Esophagus muscularis mucosa (tissue), 4 donors: ENCODE measurements at regions not wholly inside any gene's neighbourhood (a gene's known extent, or its start where the extent isn't known, plus 50 kb on each side); places are given as distances from the start of the nearest gene placed in this dataset.

Experiments
- CTCF ChIP-seq, 3 experiments: fragments of 200-600 bp in 2 of 3; fragments of 450-650 bp in 1 of 3; sonication (generic) in 2 of 3; IDR thresholded peaks; one replicate each; pipeline ENCODE4 v1.5.1; 2017 to 2019; ENCODE audit warnings: antibody characterized with exemption in 3 of 3, mild to moderate bottlenecking in 2 of 3, moderate library complexity in 1 of 3
- EP300 ChIP-seq: sonication (generic); formaldehyde crosslinking; IDR thresholded peaks from one replicate; pipeline ENCODE4 v1.6.1; 2017; ENCODE audit warnings: antibody characterized with exemption
- POLR2A ChIP-seq: fragments of 450-650 bp; IDR thresholded peaks from one replicate; pipeline ENCODE4 v1.6.1; 2017; ENCODE audit warnings: antibody characterized with exemption, moderate library complexity, mild to moderate bottlenecking, low read depth

- no peak for TF ChIP-seq CTCF (IDR thresholded peaks at IDR 0.05)
- no peak for TF ChIP-seq EP300
- TF ChIP-seq POLR2A = no peak
Measured at GRCh38 chr6:43901733-43902230, 131.8 kb downstream of the VEGFA start.
